GM19328 (cell line): ENCODE measurements at regions not wholly inside any gene's neighbourhood (a gene's known extent, or its start where the extent isn't known, plus 50 kb on each side); places are given as distances from the start of the nearest gene placed in this dataset.
A peak's percentile ranks its signal among the peaks of the same experiment; 100 is the strongest.
"Not testable (repeated sequence)": the region's sequence is repeated elsewhere in the genome, so short reads cannot be mapped to it uniquely, and the experiment has no call there.

Source experiments
- ATAC-seq: cut with Tn5 transposase; IDR thresholded peaks from one replicate; pipeline ENCODE4 v1.9.1; 2021; ENCODE audit warnings: mild to moderate bottlenecking, moderate library complexity; ENCODE audit not compliant: unreplicated experiment

DNA sequence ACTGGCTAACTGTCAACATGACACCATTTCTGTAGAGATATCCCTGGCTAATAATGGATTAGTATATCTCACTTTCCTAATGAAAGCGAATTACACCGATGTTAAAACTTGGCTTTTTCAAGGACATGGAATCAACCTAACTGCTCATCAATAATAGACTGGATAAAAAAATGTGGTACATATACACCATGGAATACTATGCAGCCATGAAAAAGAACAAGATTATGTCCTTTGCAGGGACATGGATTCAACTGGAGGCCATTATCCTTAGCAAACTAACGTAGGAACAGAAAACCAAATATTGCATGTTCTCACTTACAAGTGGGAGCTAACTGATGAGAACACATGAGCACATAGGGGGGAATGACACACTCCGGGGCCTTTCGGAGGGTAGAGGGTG is 62.6 kb downstream of the ZIC1 start:
- ATAC-seq = no peak

DNA sequence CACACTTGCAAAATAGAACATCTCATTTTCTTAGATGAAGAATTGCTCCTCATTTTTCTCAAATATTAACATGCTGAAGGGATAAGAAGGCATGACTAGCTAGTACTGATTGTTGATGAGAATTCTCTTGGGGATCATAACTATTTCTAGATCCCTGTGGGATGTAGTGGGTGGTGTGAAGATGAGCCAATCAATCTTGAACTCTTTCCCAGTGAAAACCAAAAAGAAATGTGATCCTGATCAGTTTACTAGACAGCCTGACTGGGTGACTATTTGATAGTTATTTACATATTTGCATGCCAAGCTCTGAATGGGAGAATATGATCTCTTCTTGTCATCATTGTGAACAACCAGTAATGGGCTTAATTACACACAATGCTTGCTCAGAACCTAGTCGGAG is 63.7 kb downstream of the ZIC1 start:
- no peak for ATAC-seq

DNA sequence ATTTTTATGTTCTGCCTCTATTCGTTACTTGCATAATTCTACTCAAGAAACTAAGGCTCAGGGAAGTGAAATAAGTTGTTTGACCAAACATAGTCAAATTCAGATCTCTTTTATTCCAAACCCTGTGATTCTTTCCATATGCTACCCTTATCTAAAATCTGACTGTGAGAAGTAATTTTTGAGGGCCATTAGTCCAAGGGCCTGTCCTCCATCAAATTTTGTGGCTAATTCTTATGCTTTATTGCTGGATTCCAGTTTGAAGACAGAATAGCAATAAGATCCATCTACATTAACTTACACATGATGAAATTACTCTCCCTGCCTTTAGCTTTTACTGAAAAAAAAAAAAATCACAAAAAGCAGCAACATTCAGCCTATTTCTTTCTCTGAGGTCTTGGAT is 74.0 kb downstream of the ZIC1 start:
- ATAC-seq = no peak

DNA sequence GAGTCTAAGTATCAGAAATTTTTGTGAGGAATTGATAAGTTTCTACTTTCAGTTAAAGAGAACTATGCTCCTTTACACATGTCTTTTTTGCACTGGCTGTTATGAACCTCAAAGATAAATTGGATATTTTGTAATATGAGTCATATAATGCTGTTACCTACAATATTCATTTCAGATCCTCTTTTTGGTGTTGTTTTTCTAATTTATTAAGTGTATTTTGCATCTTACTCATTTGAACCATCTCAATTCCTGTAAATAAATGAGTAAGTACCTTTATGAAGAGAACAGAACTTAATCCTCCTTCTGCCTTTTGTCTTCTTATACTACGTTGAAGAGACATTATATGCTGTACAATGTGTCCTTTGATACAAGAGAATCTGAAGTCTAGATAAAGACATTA is 74.4 kb downstream of the ZIC1 start:
- ATAC-seq = no peak

DNA sequence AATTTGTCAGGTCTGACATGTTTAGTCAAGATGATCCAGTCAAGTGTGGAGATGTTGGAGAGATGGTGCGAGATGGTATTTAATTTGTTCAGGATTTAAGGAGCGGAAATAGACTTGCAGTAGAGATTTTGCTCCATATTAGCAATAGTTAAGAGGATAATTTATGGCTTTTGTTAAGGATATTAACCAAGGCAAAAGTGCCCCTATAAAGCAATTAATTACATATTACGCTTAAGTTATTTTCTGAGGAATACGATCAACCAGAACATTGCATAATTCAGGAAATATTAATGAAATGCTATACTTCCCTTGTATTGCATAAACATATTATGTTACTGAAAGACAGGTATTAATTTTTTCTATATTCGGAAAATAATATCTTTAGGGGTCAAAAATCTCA is 83.9 kb downstream of the ZIC1 start:
- ATAC-seq = no peak

DNA sequence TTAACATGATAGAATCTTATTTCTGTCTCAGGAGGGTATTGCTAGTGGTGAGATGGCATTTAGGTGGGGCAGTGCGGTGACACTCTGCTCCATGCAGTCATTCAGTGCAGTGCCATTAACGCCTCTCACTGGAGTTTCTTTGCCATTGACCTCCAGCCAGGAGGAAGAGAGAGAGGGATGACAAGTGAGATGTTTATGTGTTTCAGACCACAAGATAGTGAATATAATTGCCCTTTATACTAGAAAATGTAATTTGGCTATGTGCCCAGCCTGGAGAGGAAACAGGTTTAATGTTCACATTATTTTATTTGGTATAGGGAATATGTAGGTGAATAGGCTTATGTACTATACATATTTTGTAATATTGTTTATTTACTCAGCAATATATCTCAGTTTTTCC is 84.5 kb downstream of the ZIC1 start:
- no peak for ATAC-seq

DNA sequence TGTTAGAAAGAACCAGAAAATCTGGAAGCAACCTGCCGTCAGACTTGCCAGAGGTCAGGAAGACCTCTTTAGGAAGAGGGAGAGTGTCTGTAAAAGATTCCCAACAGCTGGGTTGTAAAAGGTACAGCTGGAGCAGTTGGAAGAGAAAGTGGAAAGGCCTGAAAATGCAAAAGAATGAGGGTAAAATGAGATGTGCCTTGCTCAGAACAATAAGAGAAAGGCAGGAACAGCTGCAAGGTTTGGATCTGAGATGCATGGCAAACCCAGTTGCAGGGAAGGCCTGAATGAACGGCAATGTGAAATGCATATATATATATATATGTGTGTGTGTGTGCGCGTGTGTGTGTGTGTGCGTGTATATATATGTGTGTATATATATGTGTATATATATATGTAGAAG is 88.1 kb downstream of the ZIC1 start:
- no peak for ATAC-seq

DNA sequence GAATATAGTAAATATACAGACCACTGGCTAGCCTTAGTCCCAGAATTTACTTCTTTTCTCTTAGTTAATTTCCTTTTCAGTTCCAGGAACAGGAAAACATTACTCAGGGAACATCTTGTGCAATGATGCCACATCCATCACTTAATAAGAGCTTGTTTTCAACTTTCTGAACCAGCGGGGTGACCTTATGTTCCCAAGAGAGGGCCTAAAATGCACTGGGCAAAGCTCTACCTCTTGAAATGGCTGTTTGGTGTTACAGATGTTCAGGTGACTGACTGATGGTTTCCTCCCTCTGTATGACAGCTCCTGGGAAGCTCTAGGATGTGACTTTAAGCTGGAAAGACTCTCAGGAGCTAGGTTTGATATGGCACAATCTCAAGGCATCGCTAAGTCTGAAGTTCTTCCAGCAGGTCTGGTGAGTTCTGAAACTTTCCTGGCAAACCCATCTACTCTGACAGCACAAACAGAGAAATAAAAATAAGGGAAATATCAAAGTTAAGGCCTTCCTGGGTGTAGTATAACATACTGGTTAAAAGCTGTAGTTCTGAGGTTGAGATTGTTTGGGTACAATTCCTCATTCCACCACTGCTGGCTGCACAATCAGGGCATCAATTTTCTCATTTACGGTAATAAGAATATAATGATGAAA is 98.6 kb downstream of the ZIC1 start:
- ATAC-seq = no peak

DNA sequence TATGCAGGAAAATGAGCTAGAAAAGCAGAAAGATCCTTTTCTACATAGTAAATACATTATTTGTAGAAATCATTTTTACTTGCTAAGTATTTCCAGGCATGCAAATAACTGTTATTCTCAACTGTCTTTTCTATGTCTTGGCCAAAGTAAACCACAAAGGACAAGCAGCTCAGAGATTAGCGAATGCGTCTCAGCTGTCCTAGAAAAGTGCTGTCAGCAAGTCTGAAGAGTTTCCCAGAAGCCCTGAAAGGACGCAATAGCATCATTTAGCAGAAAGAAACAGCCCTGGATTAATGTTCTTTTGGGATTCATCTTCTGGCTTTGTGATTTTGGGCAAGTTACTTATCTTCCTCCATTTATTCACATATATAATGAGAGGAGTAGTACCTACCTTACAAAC is 100.3 kb downstream of the ZIC1 start:
- ATAC-seq = no peak

DNA sequence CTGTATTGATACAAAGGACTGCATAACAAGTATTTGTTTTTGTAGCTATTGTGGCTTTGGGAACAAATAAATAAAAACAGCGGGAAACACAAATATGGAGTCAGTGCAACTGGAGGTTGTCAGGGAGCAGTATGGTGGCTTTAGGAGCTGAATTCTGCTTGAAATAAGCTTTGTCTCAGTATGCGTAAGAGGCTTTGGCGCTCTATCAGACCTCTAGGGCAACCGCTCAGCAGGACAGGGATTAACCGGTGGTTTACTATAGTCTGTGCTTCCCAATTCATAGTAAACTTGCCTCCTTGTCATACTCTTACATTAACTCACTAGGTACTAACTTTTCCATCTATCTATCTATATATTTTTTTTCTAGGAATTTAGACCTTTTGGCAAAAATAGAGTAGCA is 104.6 kb downstream of the ZIC1 start:
- no peak for ATAC-seq

DNA sequence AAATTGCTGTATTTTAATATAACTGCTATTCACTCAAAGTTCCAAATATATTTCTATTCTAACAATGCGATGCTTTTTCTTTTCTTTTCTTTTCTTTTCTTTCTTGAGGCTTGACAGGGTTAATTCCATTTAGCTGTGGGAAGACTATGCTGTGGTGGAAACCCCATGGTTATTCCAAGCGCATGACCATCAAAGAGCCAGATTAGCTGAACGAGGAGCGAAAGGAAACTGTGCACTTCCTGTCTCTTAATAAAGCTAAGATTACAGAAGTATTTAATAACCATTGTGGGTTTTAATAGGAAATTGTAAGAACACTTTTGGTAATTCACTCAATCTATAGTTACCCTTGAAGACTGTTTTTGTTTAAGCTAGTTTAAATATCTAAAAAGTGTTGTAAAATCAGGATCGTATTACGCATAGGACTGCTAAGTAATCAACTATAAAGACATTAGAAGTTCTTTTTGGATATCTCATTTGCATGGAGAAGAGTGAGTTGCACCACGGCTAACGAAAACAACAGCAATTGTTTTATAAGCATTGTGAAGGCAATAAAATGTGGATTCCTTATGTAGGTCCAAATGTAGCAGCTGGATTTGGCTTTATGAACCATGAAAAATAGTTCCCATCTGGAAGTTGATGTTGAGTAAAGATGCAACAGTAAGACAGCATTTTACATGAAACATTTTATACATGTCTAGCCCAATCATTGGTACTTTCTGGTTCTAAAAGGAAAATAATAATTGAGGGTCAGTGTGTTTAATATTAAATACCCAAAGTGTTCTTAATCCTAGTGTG is 105.4 kb downstream of the ZIC1 start:
- ATAC-seq = no peak

DNA sequence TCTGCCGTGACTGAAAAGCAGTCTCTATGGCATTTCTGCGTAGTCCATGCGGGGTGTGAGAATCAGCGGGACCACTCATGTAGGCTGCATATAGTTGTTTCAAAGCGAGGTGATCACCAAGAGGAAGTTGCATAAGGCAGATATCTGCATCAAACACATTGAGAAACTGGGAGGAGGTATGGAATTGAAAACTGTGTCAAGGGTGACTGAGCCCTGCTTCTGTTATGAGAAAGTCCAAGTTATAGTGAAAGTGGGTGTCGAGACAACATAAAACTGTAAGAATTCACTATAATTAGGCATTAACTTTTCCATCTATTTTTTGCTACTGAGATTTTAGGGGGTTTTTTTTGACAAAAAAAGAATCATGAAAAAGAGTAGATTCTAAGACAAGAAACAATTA is 109.3 kb downstream of the ZIC1 start:
- ATAC-seq = no peak

DNA sequence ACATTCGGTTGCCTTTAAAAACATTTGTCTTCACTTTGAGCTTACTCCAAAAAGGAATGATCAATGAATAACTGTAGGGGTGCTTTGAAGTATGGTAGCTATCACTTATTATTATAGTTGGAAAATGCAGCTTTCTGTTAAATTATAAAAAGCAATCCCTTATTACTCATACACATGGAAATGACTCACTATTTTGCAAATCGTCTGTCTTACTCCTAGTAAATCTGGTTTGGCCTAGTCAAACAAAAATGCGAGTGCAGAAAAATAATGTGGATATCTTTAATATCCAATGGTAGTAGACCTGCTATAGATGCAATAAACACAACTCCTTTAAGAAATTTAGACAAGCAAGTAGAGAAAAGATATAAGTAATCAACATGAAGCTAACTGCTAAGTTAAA is 112.5 kb downstream of the ZIC1 start:
- ATAC-seq = no peak

DNA sequence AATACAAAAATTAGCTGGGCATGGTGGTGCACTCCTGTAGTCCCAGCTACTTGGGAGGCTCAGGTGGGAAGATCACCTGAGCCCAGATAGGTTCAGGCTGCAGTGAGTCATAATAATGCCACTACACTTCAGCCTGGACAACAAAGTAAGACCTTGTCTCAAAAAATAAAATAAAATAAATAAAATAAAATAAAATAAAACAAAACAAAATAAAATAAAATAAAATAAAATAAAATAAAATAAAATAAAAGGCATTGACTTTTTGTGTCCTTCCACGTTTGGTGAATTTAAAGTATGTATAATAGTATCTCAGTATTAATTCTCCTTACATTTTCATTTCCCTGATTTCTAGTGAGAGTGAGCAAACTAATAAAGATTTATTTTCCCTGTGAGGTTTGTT is 113.6 kb downstream of the ZIC1 start:
- ATAC-seq = not testable (repeated sequence)

DNA sequence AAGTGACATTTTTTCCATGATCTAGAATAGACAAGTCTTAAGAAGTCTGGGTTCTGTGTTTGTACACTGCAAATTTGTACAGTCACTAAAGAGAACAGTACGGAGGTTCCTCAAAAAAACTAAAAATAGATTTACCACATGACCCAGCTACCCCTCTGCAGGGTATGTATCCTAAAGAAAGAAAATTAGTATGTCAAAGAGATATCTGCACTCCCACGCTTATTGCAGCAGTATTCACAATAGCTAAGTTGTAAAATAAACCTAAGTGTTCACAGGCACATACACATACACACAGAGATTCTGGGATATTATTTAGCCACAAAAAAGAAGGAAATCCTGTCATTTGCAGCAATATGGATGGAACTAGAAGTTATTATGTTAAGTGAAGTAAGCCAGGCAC is 120.4 kb downstream of the ZIC1 start:
- no peak for ATAC-seq

DNA sequence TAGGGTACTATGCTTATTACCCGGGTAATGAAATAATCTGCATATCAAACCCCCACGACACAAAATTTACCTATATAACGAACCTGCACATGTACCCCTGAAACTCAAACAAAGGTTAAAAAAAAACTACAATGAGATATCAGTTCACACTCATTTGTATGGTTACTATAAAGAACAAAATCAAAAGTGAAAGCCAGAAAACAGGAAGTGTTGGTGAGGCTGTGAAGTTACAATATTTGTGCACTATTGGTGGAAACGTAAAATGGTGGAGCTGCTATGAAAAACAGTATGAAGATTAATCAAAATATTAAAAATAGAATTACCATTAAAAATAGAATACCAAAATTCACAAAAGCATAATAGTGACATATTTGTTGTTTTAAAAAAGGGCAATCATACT is 128.9 kb downstream of the ZIC1 start:
- peak; percentile 69 for ATAC-seq

DNA sequence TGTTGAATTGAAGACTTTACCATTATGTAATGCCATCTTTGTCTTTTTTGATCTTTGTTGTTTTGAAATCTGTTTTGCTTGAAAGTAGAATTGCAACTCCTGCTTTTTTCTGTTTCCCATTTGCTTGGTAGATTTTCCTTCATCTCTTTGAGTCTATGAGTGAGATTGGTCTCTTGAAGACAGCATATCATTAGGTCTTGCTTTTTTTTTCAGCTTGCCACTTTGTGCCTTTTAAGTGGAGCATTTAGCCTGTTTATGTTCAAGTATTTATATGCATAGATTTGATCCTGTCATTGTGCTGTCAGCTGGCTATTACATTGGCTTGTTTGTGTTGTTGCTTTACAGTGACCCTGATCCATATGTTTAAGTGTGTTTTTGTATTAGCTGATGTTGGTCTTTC is 131.8 kb downstream of the ZIC1 start:
- no peak for ATAC-seq

DNA sequence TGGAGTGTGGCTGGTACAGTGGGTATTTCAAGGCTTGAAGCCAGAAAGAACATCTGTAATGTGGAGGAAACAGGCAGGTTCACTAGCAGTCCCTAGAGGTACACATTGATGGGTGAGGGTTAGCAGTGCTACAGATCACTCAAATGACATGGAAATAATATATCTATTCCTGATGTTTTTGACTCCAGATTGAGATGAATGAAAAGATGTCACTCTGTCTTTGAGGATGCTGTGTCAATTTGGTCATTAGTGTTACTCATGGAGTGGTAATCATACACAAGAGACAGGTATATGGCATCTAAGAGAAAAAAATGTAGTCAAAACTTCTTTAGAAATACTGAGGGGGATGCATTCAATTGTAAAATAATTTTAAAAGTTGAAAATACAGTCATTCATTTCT is 135.1 kb downstream of the ZIC1 start:
- ATAC-seq = no peak

DNA sequence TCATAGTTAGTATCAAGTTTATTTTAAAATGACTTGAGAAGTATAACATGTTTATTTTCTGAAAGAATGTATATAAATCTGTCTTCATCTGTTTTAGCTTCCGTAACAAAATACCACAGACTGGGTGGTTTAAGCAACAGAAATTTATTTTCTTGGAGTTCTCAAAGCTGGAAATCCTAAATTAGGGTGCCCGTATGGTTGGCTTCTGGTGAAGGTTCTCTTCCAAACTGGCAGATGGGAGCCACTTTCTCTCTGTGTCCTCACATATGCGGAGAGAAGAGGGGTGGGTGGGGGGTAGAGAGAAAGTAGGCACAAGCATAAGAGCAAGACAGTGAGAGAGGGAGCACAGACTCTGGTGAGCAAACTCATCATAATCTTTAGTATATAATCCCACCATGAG is 142.3 kb downstream of the ZIC1 start:
- ATAC-seq = no peak

DNA sequence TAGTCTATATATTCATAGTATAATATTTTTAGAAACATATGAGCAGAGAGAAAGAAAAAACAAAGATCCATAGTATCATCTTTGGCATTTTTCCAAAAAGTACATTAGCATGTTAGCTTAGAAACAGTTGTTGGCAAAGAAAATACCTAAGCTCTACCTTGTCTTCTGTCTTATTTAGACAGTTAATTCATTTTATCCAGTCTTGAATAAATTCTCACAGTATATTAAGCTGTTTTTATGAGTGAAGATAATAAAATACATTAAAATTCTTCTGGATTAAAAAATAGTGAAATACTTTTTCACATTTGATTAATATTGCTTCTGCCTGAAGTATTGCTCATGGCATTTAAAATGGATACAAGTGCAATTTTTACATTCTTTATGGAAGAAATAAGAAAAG is 145.2 kb downstream of the ZIC1 start:
- ATAC-seq = no peak

DNA sequence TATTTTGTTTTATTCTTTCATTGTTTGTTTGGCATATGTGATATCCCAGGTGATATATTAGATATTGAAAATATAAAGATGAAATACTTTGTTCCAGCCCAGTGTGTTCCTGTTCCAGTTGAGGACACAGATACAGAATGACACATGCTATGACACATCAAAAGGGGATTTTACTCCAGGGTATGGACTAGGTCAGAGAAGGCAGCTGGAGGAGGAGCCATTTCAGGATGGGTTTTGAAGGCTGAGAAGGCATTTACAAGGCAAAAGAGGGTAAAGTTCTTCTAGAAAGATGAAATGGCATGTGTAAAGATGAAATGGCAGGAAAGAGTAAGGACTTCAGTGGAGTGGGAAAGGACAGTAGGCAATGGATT is 163.8 kb downstream of the ZIC1 start:
- no peak for ATAC-seq

DNA sequence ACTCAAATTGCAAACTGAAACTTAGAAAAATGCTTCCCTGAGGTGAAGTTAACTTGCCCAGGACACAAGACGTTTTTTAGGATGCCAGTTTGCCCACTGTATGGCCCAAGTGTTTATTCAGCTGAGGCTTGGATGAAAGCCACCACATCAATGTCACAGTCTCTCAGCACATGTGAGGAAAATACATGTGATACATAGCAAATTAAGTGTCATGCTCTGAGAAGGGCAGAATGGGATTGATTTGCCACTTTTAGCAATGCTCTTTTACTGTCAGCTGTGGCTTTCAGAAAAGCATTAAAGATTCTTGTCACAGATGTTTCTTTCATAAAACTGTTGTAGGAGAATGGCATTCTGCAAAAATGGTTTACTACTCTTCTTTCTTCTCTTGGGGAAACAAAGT is 165.5 kb downstream of the ZIC1 start:
- no peak for ATAC-seq

DNA sequence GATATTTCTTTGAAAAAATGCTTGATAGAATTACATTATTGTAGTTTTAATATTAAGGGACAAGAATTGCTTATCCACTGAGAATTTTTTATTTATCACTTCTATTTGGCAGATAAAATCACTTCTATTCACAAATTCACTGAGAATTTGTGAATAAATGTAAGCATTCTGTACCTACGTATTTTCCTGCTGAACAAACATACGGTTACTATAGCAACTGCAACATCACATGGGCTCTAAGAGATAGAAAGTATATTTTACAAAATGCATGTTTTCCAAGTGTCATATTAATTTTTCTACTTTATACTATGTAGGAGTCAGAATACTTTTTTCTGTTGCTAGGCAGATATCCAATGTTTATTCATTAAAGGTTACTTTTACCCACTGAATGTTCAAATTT is 166.2 kb downstream of the ZIC1 start:
- ATAC-seq = no peak
